ENCODE measurements at regions not wholly inside any gene's neighbourhood (a gene's known extent, or its start where the extent isn't known, plus 50 kb on each side); places are given as distances from the start of the nearest gene placed in this dataset.

DNA sequence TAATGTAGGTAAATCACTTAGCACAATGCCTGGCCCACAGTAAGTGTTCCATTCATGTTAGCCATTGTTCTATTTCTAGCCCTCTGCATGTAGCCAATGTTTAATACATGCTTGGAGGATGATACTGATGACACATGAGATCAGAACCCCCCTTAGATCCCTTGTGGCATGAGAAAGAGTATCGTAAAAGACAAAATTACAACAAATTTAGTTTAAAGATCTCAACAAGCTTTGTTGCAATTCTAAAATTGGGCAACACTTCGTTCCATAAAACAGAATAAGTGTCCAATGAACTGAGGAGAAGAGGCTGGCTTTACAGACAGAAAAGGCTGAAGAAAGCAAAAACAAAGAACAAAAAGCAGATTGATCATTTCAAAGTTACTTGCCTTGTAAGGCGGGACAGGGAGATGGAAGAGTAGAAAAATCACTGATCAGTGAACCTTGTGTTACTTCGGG, 148.7 kb upstream of the SLC1A4 start:
- Histone ChIP-seq H4K8ac (replicated peaks; ENCODE audit: insufficient read length, low read depth, low read length) (no peak overlapping the region), H3K23ac (ENCODE audit: insufficient read length, low read depth, low read length) (no peak overlapping the region), H3K9me3 (ENCODE audit: control insufficient read depth, low read depth, low read length) (no peaks in the 10 kb centered on the region), H2BK12ac (ENCODE audit: insufficient read length, low read depth, low read length) (no peak overlapping the region), H3K56ac (ENCODE audit: insufficient read length, low read depth, low read length) (no peak overlapping the region), H2BK120ac (ENCODE audit: low read depth, low read length, poor library complexity, severe bottlenecking) (no peak overlapping the region), H2BK15ac (ENCODE audit: low read depth, low read length) (no peak overlapping the region), H3K4ac (ENCODE audit: low read depth, low read length) (no peak overlapping the region), H3K4me2 (ENCODE audit: insufficient read depth, insufficient read length, low read length) (no peak overlapping the region), H2AK5ac (ENCODE audit: insufficient read length, low read length) (no peak overlapping the region), H2BK20ac (ENCODE audit: low read depth, low read length, poor library complexity, severe bottlenecking) (no peak overlapping the region), H3K79me1 (ENCODE audit: insufficient read depth, low read depth, low read length, poor library complexity, severe bottlenecking) (no peaks in the 10 kb centered on the region), H3K23me2 (ENCODE audit: insufficient read length, low read depth, low read length, poor library complexity, severe bottlenecking) (no peaks in the 10 kb centered on the region), H4K20me1 (ENCODE audit: control insufficient read depth, insufficient read depth, insufficient read length) (no peaks in the 10 kb centered on the region), H3K18ac (ENCODE audit: insufficient read length, low read depth, low read length) (no peak overlapping the region), H3K27ac (ENCODE audit: insufficient read length, low read depth, low read length) (no peak overlapping the region), H3K14ac (ENCODE audit: insufficient read depth, low read length) (no peak overlapping the region), H2BK5ac (ENCODE audit: insufficient read length, low read length) (no peak overlapping the region), H3T11ph (ENCODE audit: low read length) (no peak overlapping the region), H3K9ac (ENCODE audit: extremely low read depth, insufficient read length, low read length) (no peak overlapping the region), H4K5ac (ENCODE audit: insufficient read length, low read depth, low read length) (no peak overlapping the region), H4K91ac (ENCODE audit: insufficient read length, low read depth, low read length) (no peak overlapping the region), H3K27me3 (ENCODE audit: insufficient read depth, low read length) (no peaks in the 10 kb centered on the region), H3K4me1 (ENCODE audit: insufficient read depth, low read length) (no peaks in the 10 kb centered on the region; the same call in 1 of the 2 replicates), H3K79me2 (ENCODE audit: insufficient read depth, low read length) (no peaks in the 10 kb centered on the region), H2AFZ (ENCODE audit: low read length) (no peak overlapping the region)
- no peaks in the 10 kb centered on the region for H3K36me3 Mint-ChIP-seq (ENCODE audit: insufficient read depth in 1 of 3, low read depth in 3 of 3)
- peaks cover 12 to 24% of the 10 kb centered on the region in 2 experiments for H3K4me1 Mint-ChIP-seq
- WGBS (ENCODE audit: extremely low coverage, insufficient read length, low lambda C conversion rate), result no CpG with 5 or more reads among the region's 4 CpGs
- peaks cover 5% of the 10 kb centered on the region for H3K27me3 Mint-ChIP-seq (ENCODE audit: low read depth)
- no peak for DNase-seq
- H3K27ac Mint-ChIP-seq, result peak overlapping the region in 1 of 3 experiments; percentile 7; a peak in 1 of 7 replicates
- H3K4me3 Mint-ChIP-seq, result no peak overlapping the region
- TF ChIP-seq, protein P1, sequence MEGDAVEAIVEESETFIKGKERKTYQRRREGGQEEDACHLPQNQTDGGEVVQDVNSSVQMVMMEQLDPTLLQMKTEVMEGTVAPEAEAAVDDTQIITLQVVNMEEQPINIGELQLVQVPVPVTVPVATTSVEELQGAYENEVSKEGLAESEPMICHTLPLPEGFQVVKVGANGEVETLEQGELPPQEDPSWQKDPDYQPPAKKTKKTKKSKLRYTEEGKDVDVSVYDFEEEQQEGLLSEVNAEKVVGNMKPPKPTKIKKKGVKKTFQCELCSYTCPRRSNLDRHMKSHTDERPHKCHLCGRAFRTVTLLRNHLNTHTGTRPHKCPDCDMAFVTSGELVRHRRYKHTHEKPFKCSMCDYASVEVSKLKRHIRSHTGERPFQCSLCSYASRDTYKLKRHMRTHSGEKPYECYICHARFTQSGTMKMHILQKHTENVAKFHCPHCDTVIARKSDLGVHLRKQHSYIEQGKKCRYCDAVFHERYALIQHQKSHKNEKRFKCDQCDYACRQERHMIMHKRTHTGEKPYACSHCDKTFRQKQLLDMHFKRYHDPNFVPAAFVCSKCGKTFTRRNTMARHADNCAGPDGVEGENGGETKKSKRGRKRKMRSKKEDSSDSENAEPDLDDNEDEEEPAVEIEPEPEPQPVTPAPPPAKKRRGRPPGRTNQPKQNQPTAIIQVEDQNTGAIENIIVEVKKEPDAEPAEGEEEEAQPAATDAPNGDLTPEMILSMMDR (conservative IDR thresholded peaks at IDR 0.05), result no peak
- peaks cover 0 to 2% of the 10 kb centered on the region in 2 experiments; a peak in 1 of 5 replicates for H3K9me3 Mint-ChIP-seq

Data from H9 (cell line).